Aorta (tissue), 5 donors: ENCODE measurements at regions not wholly inside any gene's neighbourhood (a gene's known extent, or its start where the extent isn't known, plus 50 kb on each side); places are given as distances from the start of the nearest gene placed in this dataset.

ENCODE experiments used
- ATAC-seq: fragments of 200-7000 bp; cut with Tn5 transposase; one replicate; pipeline ENCODE4 v1.9.1; 2022; ENCODE audit warnings: moderate library complexity; ENCODE audit not compliant: low FRiP score
- DNase-seq, 2 donors: peaks; one replicate each; pipeline ENCODE4 v3.0.0-alpha.2; 2020
- H3K27ac ChIP-seq, 2 donors: one replicate each; pipeline ENCODE4 v1.5.1; 2013; ENCODE audit warnings: low read length in 2 of 2, mild to moderate bottlenecking in 2 of 2, moderate library complexity in 2 of 2, control low read depth in 1 of 2, inconsistent platforms in 1 of 2, low read depth in 1 of 2
- H3K27me3 ChIP-seq, 2 donors: one replicate each; pipeline ENCODE4 v1.6.1; 2013; ENCODE audit warnings: control low read depth in 1 of 2, low read length in 1 of 2, mild to moderate bottlenecking in 1 of 2, moderate library complexity in 1 of 2; ENCODE audit not compliant: insufficient read depth in 2 of 2, control insufficient read depth in 1 of 2
- H3K36me3 ChIP-seq, 2 donors: one replicate each; pipeline ENCODE4 v1.6.1; 2013; ENCODE audit warnings: control low read depth in 1 of 2, low read length in 1 of 2, mild to moderate bottlenecking in 1 of 2; ENCODE audit not compliant: insufficient read depth in 2 of 2, control insufficient read depth in 1 of 2
- H3K4me1 ChIP-seq, 2 donors: one replicate each; pipeline ENCODE4 v1.6.1; 2013; ENCODE audit warnings: low read length in 2 of 2, control low read depth in 1 of 2, mild to moderate bottlenecking in 1 of 2, moderate library complexity in 1 of 2; ENCODE audit not compliant: insufficient read depth in 2 of 2, control insufficient read depth in 1 of 2
- H3K4me3 ChIP-seq, 2 donors: one replicate each; pipeline ENCODE4 v1.5.1; 2013; ENCODE audit warnings: low read length in 2 of 2, control low read depth in 1 of 2, mild to moderate bottlenecking in 1 of 2
- H3K9me3 ChIP-seq: one replicate; pipeline ENCODE4 v1.6.1; 2013; ENCODE audit warnings: mild to moderate bottlenecking, low read length; ENCODE audit not compliant: control insufficient read depth
- WGBS, 2 donors: extraction: QIAGEN DNeasy Blood & Tissue Kit; methylation state at CpG; one replicate each; pipeline ENCODE4 v1.1.7; 2013; 5-methylcytosine and 5-hydroxymethylcytosine counted together
- intact Hi-C, 2 donors: fragments of 100-400 bp; cut with DNase I; formaldehyde crosslinking; loops; one replicate each; pipeline versions ENCODE4 v1.14.2 to v1.15.0; 2022
- donor health status: healthy with polysubstance abuse.
- donor health status: Bipolar disorder and iron deficiency.
- donor health status: DM: no; HTN: no; CAD: no.
- donor health status: DM: no; HTN: no; CAD: no.
- donor health status: DM: yes; HTN: yes; CAD: no.

GRCh38 chr2:78654941-78655340 lies 370.6 kb upstream of the REG3G start:
- H3K27me3 ChIP-seq: no peaks in the 10 kb centered on the region
- H3K9me3 ChIP-seq: peaks cover 1% of the 10 kb centered on the region
- H3K4me3 ChIP-seq: no peak overlapping the region
- H3K4me1 ChIP-seq: no peaks in the 10 kb centered on the region
- WGBS, 2 donors: 82 to 88% methylated on average over 5 of the region's 5 CpGs
- H3K27ac ChIP-seq: no peak overlapping the region
- intact Hi-C loops: no loop called here
- DNase-seq (no peak), ATAC-seq (peak; percentile 11)
- H3K36me3 ChIP-seq: no peaks in the 10 kb centered on the region

DNA sequence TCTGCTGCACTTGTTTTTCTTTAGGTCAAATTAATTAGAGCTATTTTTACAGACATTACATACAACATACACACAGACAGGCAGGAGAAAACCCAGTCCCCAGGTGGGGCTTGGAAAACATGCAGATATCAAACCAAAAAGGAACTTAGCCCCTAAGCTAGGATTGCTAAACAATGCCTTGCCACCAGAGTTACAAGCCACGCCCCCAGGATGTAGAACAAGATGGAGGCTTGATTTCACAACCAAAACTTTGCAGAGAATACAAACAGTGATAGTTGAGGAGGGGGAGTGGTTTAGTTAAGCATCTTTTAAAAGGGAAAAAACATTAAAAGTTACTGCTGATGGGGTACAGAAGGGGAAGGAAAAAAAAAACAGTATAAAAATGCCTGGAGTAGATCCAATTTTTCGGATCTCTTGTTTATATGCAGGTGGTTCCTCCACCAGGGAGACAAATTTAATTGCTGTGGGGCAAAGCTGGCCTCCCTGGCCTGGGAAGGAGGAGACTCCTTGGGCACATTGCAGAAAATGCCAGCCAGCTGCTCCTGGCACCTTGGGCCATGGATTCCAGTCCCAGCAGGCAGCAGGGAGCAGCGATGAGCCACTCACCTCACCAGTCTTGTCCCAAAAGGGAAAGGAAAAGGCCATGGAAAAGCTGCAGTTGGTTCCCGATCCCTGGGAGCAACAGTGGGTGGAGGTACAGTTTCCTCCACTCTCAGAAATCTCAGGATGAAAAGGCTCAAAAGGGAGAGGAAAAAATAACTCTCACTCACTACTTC lies 348.4 kb upstream of the REG3G start:
- DNase-seq (no peak), ATAC-seq (no peak)
- no peaks in the 10 kb centered on the region for H3K36me3 ChIP-seq
- intact Hi-C loops: loop anchor here in 1 of 2 donors (10.0 kb wide), 1 partner anchor 188 kb away; no protein-coding TSS in a partner anchor
- 68 to 71% methylated on average over 4 of the region's 4 CpGs for WGBS, 2 donors
- H3K9me3 ChIP-seq: peaks cover 2% of the 10 kb centered on the region
- no peaks in the 10 kb centered on the region for H3K4me1 ChIP-seq
- H3K27ac ChIP-seq: no peak overlapping the region
- no peak overlapping the region for H3K4me3 ChIP-seq
- H3K27me3 ChIP-seq: no peaks in the 10 kb centered on the region

GRCh38 chr2:78677774-78678173 lies 347.7 kb upstream of the REG3G start:
- H3K27ac ChIP-seq: no peak overlapping the region
- H3K4me3 ChIP-seq: no peak overlapping the region
- no peak for DNase-seq
- H3K9me3 ChIP-seq: peaks cover 2% of the 10 kb centered on the region
- 92 to 93% methylated on average over 7 of the region's 7 CpGs for WGBS, 2 donors
- intact Hi-C loops: loop anchor here in 1 of 2 donors (10.0 kb wide), 1 partner anchor 187 kb away; no protein-coding TSS in a partner anchor
- H3K36me3 ChIP-seq: no peaks in the 10 kb centered on the region
- no peaks in the 10 kb centered on the region for H3K27me3 ChIP-seq
- ATAC-seq: no peak
- no peaks in the 10 kb centered on the region for H3K4me1 ChIP-seq

- ATAC-seq (no peak), DNase-seq (no peak)
- H3K27me3 ChIP-seq: no peaks in the 10 kb centered on the region
- H3K4me3 ChIP-seq: no peak overlapping the region
- no peak overlapping the region for H3K27ac ChIP-seq
- H3K36me3 ChIP-seq: no peaks in the 10 kb centered on the region
- no peaks in the 10 kb centered on the region for H3K9me3 ChIP-seq
- intact Hi-C loops: no loop called here
- H3K4me1 ChIP-seq: no peaks in the 10 kb centered on the region
- WGBS, 2 donors: 74 to 80% methylated on average over 4 of the region's 4 CpGs
These were observed 344.1 kb upstream of the REG3G start for GRCh38 chr2:78681386-78681785.

GRCh38 chr2:78682781-78683180 lies 342.7 kb upstream of the REG3G start:
- no peak overlapping the region for H3K4me3 ChIP-seq
- ATAC-seq (no peak), DNase-seq (no peak)
- no peaks in the 10 kb centered on the region for H3K36me3 ChIP-seq
- WGBS, 2 donors: 89 to 93% methylated on average over 3 of the region's 3 CpGs
- H3K27ac ChIP-seq: no peak overlapping the region
- no peaks in the 10 kb centered on the region for H3K4me1 ChIP-seq
- H3K9me3 ChIP-seq: no peaks in the 10 kb centered on the region
- intact Hi-C loops: no loop called here
- H3K27me3 ChIP-seq: no peaks in the 10 kb centered on the region

GRCh38 chr2:78686625-78687153 lies 338.8 kb upstream of the REG3G start:
- Histone ChIP-seq H3K27ac (no peak overlapping the region), H3K36me3 (no peaks in the 10 kb centered on the region), H3K9me3 (no peaks in the 10 kb centered on the region), H3K4me3 (no peak overlapping the region), H3K27me3 (no peaks in the 10 kb centered on the region), H3K4me1 (no peaks in the 10 kb centered on the region)
- ATAC-seq: no peak
- DNase-seq: no peak
- intact Hi-C loops: no loop called here
- WGBS, 2 donors: 53 to 56% methylated on average over 3 of the region's 3 CpGs

GRCh38 chr2:78699696-78700095 lies 325.8 kb upstream of the REG3G start:
- Histone ChIP-seq H3K4me3 (no peak overlapping the region), H3K27me3 (no peaks in the 10 kb centered on the region), H3K9me3 (no peaks in the 10 kb centered on the region), H3K27ac (no peak overlapping the region), H3K4me1 (no peaks in the 10 kb centered on the region), H3K36me3 (no peaks in the 10 kb centered on the region)
- ATAC-seq: no peak
- WGBS, 2 donors: 83 to 84% methylated on average over 3 of the region's 3 CpGs
- intact Hi-C loops: no loop called here
- no peak for DNase-seq

GRCh38 chr2:78701546-78701945 lies 324.0 kb upstream of the REG3G start:
- no peak overlapping the region for H3K4me3 ChIP-seq
- no peaks in the 10 kb centered on the region for H3K9me3 ChIP-seq
- ATAC-seq: no peak
- no peaks in the 10 kb centered on the region for H3K27me3 ChIP-seq
- H3K27ac ChIP-seq: no peak overlapping the region
- intact Hi-C loops: no loop called here
- 88 to 92% methylated on average over 21 of the region's 21 CpGs for WGBS, 2 donors
- DNase-seq: no peak
- H3K36me3 ChIP-seq: no peaks in the 10 kb centered on the region
- H3K4me1 ChIP-seq: no peaks in the 10 kb centered on the region

- H3K4me3 ChIP-seq: no peak overlapping the region
- no peaks in the 10 kb centered on the region for H3K9me3 ChIP-seq
- ATAC-seq (no peak), DNase-seq (no peak)
- H3K27me3 ChIP-seq: no peaks in the 10 kb centered on the region
- H3K27ac ChIP-seq: no peak overlapping the region
- intact Hi-C loops: no loop called here
- no peaks in the 10 kb centered on the region for H3K4me1 ChIP-seq
- no peaks in the 10 kb centered on the region for H3K36me3 ChIP-seq
These were observed 317.6 kb upstream of the REG3G start for GRCh38 chr2:78707776-78708386.
